Common myeloid progenitor, CD34-positive (primary cell): ENCODE measurements at regions not wholly inside any gene's neighbourhood (a gene's known extent, or its start where the extent isn't known, plus 50 kb on each side); places are given as distances from the start of the nearest gene placed in this dataset.

Experiments
- CTCF ChIA-PET: fragments of 350-600 bp; sonication (Branson Sonifier 250); formaldehyde crosslinking; loops from one replicate; lab custom pipeline; 2021; ENCODE audit warnings: antibody characterized with exemption; lab: Charles Lee
- POLR2A ChIA-PET: fragments of 350-600 bp; sonication (Branson Sonifier 250); formaldehyde crosslinking; loops from one replicate; lab custom pipeline; 2021; ENCODE audit warnings: antibody characterized with exemption; lab: Charles Lee
- DNase-seq, 3 donors: peaks; one replicate each; pipeline versions ENCODE4 v3.0.0 to v3.0.0-alpha.2; 2013
- H3K27ac ChIP-seq, 2 experiments: 1 replicate in 1 of 2; 2 replicates in 1 of 2; pipeline ENCODE4 v1.7.0; 2013; ENCODE audit warnings: inconsistent platforms in 2 of 2, low read length in 2 of 2, mild to moderate bottlenecking in 2 of 2, low read depth in 1 of 2, moderate library complexity in 1 of 2; ENCODE audit not compliant: severe bottlenecking in 2 of 2, insufficient read depth in 1 of 2, poor library complexity in 1 of 2
- H3K27me3 ChIP-seq, 5 experiments: replicated peaks in 2 of 5; 1 replicate in 3 of 5; 2 replicates in 2 of 5; pipeline versions ENCODE4 v1.6.1 to v1.7.0; 2013; ENCODE audit warnings: low read length in 4 of 5, mild to moderate bottlenecking in 2 of 5, moderate library complexity in 2 of 5, inconsistent platforms in 1 of 5; ENCODE audit not compliant: insufficient read depth in 5 of 5, control insufficient read depth in 4 of 5
- H3K36me3 ChIP-seq, 4 experiments: 1 replicate in 2 of 4; 2 replicates in 2 of 4; pipeline versions ENCODE4 v1.6.1 to v1.7.0; 2013; ENCODE audit warnings: low read length in 3 of 4, control low read depth in 1 of 4, mild to moderate bottlenecking in 1 of 4; ENCODE audit not compliant: control insufficient read depth in 4 of 4, insufficient read depth in 4 of 4
- H3K4me1 ChIP-seq, 4 experiments: 1 replicate in 3 of 4; 2 replicates in 1 of 4; pipeline versions ENCODE4 v1.6.1 to v1.7.1; 2013; ENCODE audit warnings: low read length in 3 of 4, mild to moderate bottlenecking in 3 of 4, control low read depth in 1 of 4, inconsistent platforms in 1 of 4, moderate library complexity in 1 of 4; ENCODE audit not compliant: control insufficient read depth in 4 of 4, insufficient read depth in 4 of 4; ENCODE audit errors: control extremely low read depth in 1 of 4
- H3K4me3 ChIP-seq, 7 experiments: 1 replicate in 4 of 7; 2 replicates in 3 of 7; pipeline versions ENCODE4 v1.5.1 to v1.7.0; 2013; ENCODE audit warnings: mild to moderate bottlenecking in 7 of 7, low read length in 6 of 7, moderate library complexity in 6 of 7, inconsistent platforms in 2 of 7, low read depth in 2 of 7, control low read depth in 1 of 7; ENCODE audit not compliant: insufficient read depth in 4 of 7, control insufficient read depth in 1 of 7; ENCODE audit errors: extremely low read depth in 1 of 7
- H3K9me3 ChIP-seq, 5 experiments: 1 replicate in 4 of 5; 2 replicates in 1 of 5; pipeline versions ENCODE4 v1.6.1 to v1.7.1; 2013; ENCODE audit warnings: low read length in 4 of 5, mild to moderate bottlenecking in 2 of 5, inconsistent platforms in 1 of 5, low read depth in 1 of 5, moderate library complexity in 1 of 5; ENCODE audit not compliant: control insufficient read depth in 4 of 5, insufficient read depth in 2 of 5; ENCODE audit errors: control extremely low read depth in 1 of 5
- WGBS: methylation state at CpG from one replicate; pipeline ENCODE4 v1.1.5; 2013; ENCODE audit not compliant: insufficient coverage; 5-methylcytosine and 5-hydroxymethylcytosine counted together

- no peaks in the 10 kb centered on the region for H3K27me3 ChIP-seq
- ChIA-PET CTCF (no interaction called here), POLR2A (no interaction called here)
- peaks cover 0 to 2% (median 0%) of the 10 kb centered on the region in 5 experiments for H3K9me3 ChIP-seq
- no peaks in the 10 kb centered on the region for H3K36me3 ChIP-seq
- no peaks in the 10 kb centered on the region for H3K4me1 ChIP-seq
- no peak overlapping the region for H3K27ac ChIP-seq
- H3K4me3 ChIP-seq, result no peak overlapping the region
- DNase-seq, result no peak
- WGBS, result no CpG with 5 or more reads among the region's 2 CpGs
Measured at GRCh38 chr3:70776081-70776480, 463.6 kb upstream of the MDFIC2 start.

- CTCF ChIA-PET, result no interaction called here
- POLR2A ChIA-PET, result no interaction called here
Measured at GRCh38 chr3:70775257-70775656, 462.8 kb upstream of the MDFIC2 start.

GRCh38 chr3:70774641-70775040 is 462.2 kb upstream of the MDFIC2 start:
- Histone ChIP-seq H3K4me1 (no peaks in the 10 kb centered on the region), H3K9me3 (peaks cover 0 to 2% (median 0%) of the 10 kb centered on the region in 5 experiments), H3K4me3 (no peak overlapping the region), H3K27ac (no peak overlapping the region), H3K36me3 (no peaks in the 10 kb centered on the region), H3K27me3 (no peaks in the 10 kb centered on the region)
- ChIA-PET POLR2A (no interaction called here), CTCF (no interaction called here)
- WGBS, result no CpG with 5 or more reads among the region's 1 CpG
- DNase-seq, result no peak

More at GRCh38 chr3:70775257-70775656, 462.8 kb upstream of the MDFIC2 start:
- Histone ChIP-seq H3K9me3 (peaks cover 0 to 2% (median 0%) of the 10 kb centered on the region in 5 experiments), H3K4me1 (no peaks in the 10 kb centered on the region), H3K27ac (no peak overlapping the region), H3K36me3 (no peaks in the 10 kb centered on the region), H3K4me3 (no peak overlapping the region), H3K27me3 (no peaks in the 10 kb centered on the region)
- WGBS, result 90% methylated on average over 2 of the region's 4 CpGs
- DNase-seq, result no peak

- Histone ChIP-seq H3K4me3 (no peak overlapping the region), H3K9me3 (no peaks in the 10 kb centered on the region), H3K27me3 (no peaks in the 10 kb centered on the region), H3K27ac (no peak overlapping the region), H3K4me1 (no peaks in the 10 kb centered on the region), H3K36me3 (no peaks in the 10 kb centered on the region)
- 100% methylated on average over 3 of the region's 4 CpGs for WGBS
- ChIA-PET POLR2A (no interaction called here), CTCF (no interaction called here)
- peak; percentile 10 to 58 (median 42) for DNase-seq
Measured at GRCh38 chr3:70771426-70772147, 459.1 kb upstream of the MDFIC2 start.

GRCh38 chr3:70770650-70771049 is 458.2 kb upstream of the MDFIC2 start:
- 100% methylated on average over 1 of the region's 1 CpG for WGBS
- no peaks in the 10 kb centered on the region for H3K36me3 ChIP-seq
- no peaks in the 10 kb centered on the region for H3K9me3 ChIP-seq
- H3K4me1 ChIP-seq, result no peaks in the 10 kb centered on the region
- no peak for DNase-seq
- no peak overlapping the region for H3K27ac ChIP-seq
- H3K27me3 ChIP-seq, result no peaks in the 10 kb centered on the region
- H3K4me3 ChIP-seq, result no peak overlapping the region
- ChIA-PET CTCF (no interaction called here), POLR2A (no interaction called here)

- CTCF ChIA-PET, result no interaction called here
- Histone ChIP-seq H3K36me3 (no peaks in the 10 kb centered on the region), H3K27ac (no peak overlapping the region), H3K9me3 (no peaks in the 10 kb centered on the region), H3K4me1 (no peaks in the 10 kb centered on the region), H3K4me3 (no peak overlapping the region), H3K27me3 (no peaks in the 10 kb centered on the region)
- DNase-seq, result no peak
- WGBS, result no CpG with 5 or more reads among the region's 2 CpGs
- POLR2A ChIA-PET, result no interaction called here
Measured at GRCh38 chr3:70766301-70766700, 453.9 kb upstream of the MDFIC2 start.

GRCh38 chr3:70763894-70764293 is 451.5 kb upstream of the MDFIC2 start:
- Histone ChIP-seq H3K27ac (no peak overlapping the region), H3K36me3 (no peaks in the 10 kb centered on the region), H3K4me1 (no peaks in the 10 kb centered on the region), H3K9me3 (no peaks in the 10 kb centered on the region), H3K27me3 (no peaks in the 10 kb centered on the region), H3K4me3 (no peak overlapping the region)
- POLR2A ChIA-PET, result no interaction called here
- WGBS, result 100% methylated on average over 1 of the region's 2 CpGs
- CTCF ChIA-PET, result no interaction called here
- DNase-seq, result no peak
